B cell (primary cell): ENCODE measurements at regions not wholly inside any gene's neighbourhood (a gene's known extent, or its start where the extent isn't known, plus 50 kb on each side); places are given as distances from the start of the nearest gene placed in this dataset.

ENCODE experiments used
- ATAC-seq: fragments of 200-7000 bp; cut with Tn5 transposase; one replicate; pipeline ENCODE4 v1.10.0; 2021; ENCODE audit warnings: low read depth, mild to moderate bottlenecking, moderate number of reproducible peaks, moderate library complexity
- CTCF ChIA-PET: fragments of 350-600 bp; sonication (Branson Sonifier 250); formaldehyde crosslinking; loops from one replicate; lab custom pipeline; 2021; ENCODE audit warnings: antibody characterized with exemption, inconsistent platforms; lab: Charles Lee
- POLR2A ChIA-PET: fragments of 350-600 bp; sonication (Branson Sonifier 250); formaldehyde crosslinking; loops from one replicate; lab custom pipeline; 2021; ENCODE audit warnings: antibody characterized with exemption; lab: Charles Lee
- DNase-seq: peaks from one replicate; pipeline ENCODE4 v3.0.0; 2013
- H2AFZ ChIP-seq: 2 replicates; pipeline ENCODE4 v1.6.1; 2012; ENCODE audit warnings: mild to moderate bottlenecking, low read depth, low read length; ENCODE audit not compliant: insufficient read depth, poor library complexity, severe bottlenecking
- H3K27ac ChIP-seq, 2 donors: 1 replicate in 1 of 2; 2 replicates in 1 of 2; pipeline ENCODE4 v1.5.1; 2012 to 2013; ENCODE audit warnings: low read length in 2 of 2, mild to moderate bottlenecking in 2 of 2, moderate library complexity in 1 of 2
- H3K27me3 ChIP-seq, 4 experiments: fragments of 200-600 bp in 1 of 4; sonication (generic) in 1 of 4; replicated peaks in 1 of 4; 1 replicate in 2 of 4; 2 replicates in 2 of 4; pipeline versions ENCODE4 v1.6.1 to v1.7.0; 2013 to 2016; ENCODE audit warnings: low read length in 3 of 4, mild to moderate bottlenecking in 2 of 4, mixed read lengths in 1 of 4, moderate library complexity in 1 of 4; ENCODE audit not compliant: insufficient read depth in 4 of 4, control insufficient read depth in 3 of 4; ENCODE audit errors: control extremely low read depth in 1 of 4
- H3K36me3 ChIP-seq, 2 experiments: replicated peaks in 1 of 2; 1 replicate in 1 of 2; 2 replicates in 1 of 2; pipeline versions ENCODE4 v1.6.1 to v1.7.1; 2013; ENCODE audit warnings: low read length in 1 of 2; ENCODE audit not compliant: insufficient read depth in 2 of 2, control insufficient read depth in 1 of 2; ENCODE audit errors: control extremely low read depth in 1 of 2, extremely low read depth in 1 of 2
- H3K4me1 ChIP-seq, 2 donors: fragments of 200-600 bp in 1 of 2; sonication (generic) in 1 of 2; 1 replicate in 1 of 2; 2 replicates in 1 of 2; pipeline versions ENCODE4 v1.5.1 to v1.6.1; 2013 to 2017; ENCODE audit warnings: low read length in 2 of 2; ENCODE audit not compliant: control insufficient read depth in 2 of 2, insufficient read depth in 2 of 2
- H3K4me2 ChIP-seq: replicated peaks from 2 replicates; pipeline ENCODE3; 2012; ENCODE audit warnings: mild to moderate bottlenecking, low read depth, low read length; ENCODE audit not compliant: poor library complexity, severe bottlenecking
- H3K4me3 ChIP-seq, 5 experiments: fragments of 200-600 bp in 1 of 5; sonication (generic) in 1 of 5; 1 replicate in 3 of 5; 2 replicates in 2 of 5; pipeline versions ENCODE4 v1.5.1 to v1.7.0; 2011 to 2016; ENCODE audit warnings: low read length in 4 of 5, mild to moderate bottlenecking in 4 of 5, low read depth in 2 of 5, control low read depth in 1 of 5, moderate library complexity in 1 of 5; ENCODE audit not compliant: insufficient read depth in 1 of 5; ENCODE audit errors: control extremely low read depth in 1 of 5, extremely low read depth in 1 of 5
- H3K79me2 ChIP-seq: fragments of 200-600 bp; sonication (generic); one replicate; pipeline ENCODE4 v1.6.0; 2016; ENCODE audit warnings: low read length; ENCODE audit not compliant: control insufficient read depth, insufficient read depth
- H3K9ac ChIP-seq: fragments of 200-600 bp; sonication (generic); 2 replicates; pipeline ENCODE4 v1.6.1; 2017; ENCODE audit warnings: mild to moderate bottlenecking, low read length, moderate library complexity
- H3K9me3 ChIP-seq, 3 donors: one replicate each; pipeline versions ENCODE4 v1.6.1 to v1.7.1; 2013; ENCODE audit warnings: low read length in 2 of 3; ENCODE audit not compliant: control insufficient read depth in 2 of 3, insufficient read depth in 1 of 3; ENCODE audit errors: control extremely low read depth in 1 of 3
- H4K20me1 ChIP-seq: 2 replicates; pipeline ENCODE4 v1.6.0; 2012; ENCODE audit warnings: mild to moderate bottlenecking, low read length; ENCODE audit not compliant: insufficient read depth, control insufficient read depth, poor library complexity, severe bottlenecking
- H3K27ac Mint-ChIP-seq: one replicate; pipeline ENCODE4 v1.8.0; 2021; ENCODE audit warnings: mixed read lengths
- H3K27me3 Mint-ChIP-seq: one replicate; pipeline ENCODE4 v1.8.0; 2021; ENCODE audit warnings: mixed read lengths
- H3K4me1 Mint-ChIP-seq: one replicate; pipeline ENCODE4 v1.8.0; 2021; ENCODE audit warnings: mixed read lengths
- H3K4me3 Mint-ChIP-seq: one replicate; pipeline ENCODE4 v1.8.0; 2021; ENCODE audit warnings: mixed read lengths
- H3K9me3 Mint-ChIP-seq: one replicate; pipeline ENCODE4 v1.8.0; 2022; ENCODE audit warnings: mixed read lengths; ENCODE audit not compliant: insufficient read depth
- CTCF ChIP-seq: fragments of 200-600 bp; IDR thresholded peaks from one replicate; pipeline ENCODE4 v1.8.0; 2022; ENCODE audit warnings: antibody characterized with exemption, mild to moderate bottlenecking
- EZH2 ChIP-seq: IDR thresholded peaks from 2 replicates; pipeline ENCODE4 v1.6.1; 2012; ENCODE audit warnings: borderline replicate concordance, low read depth, mild to moderate bottlenecking, moderate library complexity, low read length; ENCODE audit not compliant: insufficient read depth, poor library complexity, severe bottlenecking
- WGBS: methylation state at CpG from one replicate; pipeline ENCODE4 v1.1.5; 2013; ENCODE audit warnings: missing lambda C conversion rate; ENCODE audit not compliant: insufficient coverage; 5-methylcytosine and 5-hydroxymethylcytosine counted together
- intact Hi-C: fragments of 100-400 bp; cut with micrococcal nuclease; formaldehyde crosslinking; loops from one replicate; pipeline ENCODE4 v1.10.0; 2022

- Histone ChIP-seq H3K27ac (no peak overlapping the region), H3K4me3 (no peak overlapping the region), H3K27me3 (no peaks in the 10 kb centered on the region), H3K36me3 (no peaks in the 10 kb centered on the region), H3K4me2 (no peak overlapping the region), H2AFZ (no peak overlapping the region), H3K9me3 (no peaks in the 10 kb centered on the region), H3K4me1 (no peaks in the 10 kb centered on the region), H3K79me2 (no peaks in the 10 kb centered on the region), H3K9ac (no peak overlapping the region), H4K20me1 (no peaks in the 10 kb centered on the region)
- ChIA-PET POLR2A (interaction anchor here (0.6 kb wide), 1 partner anchor 513 kb away, joined by 4 read pairs; no protein-coding TSS in a partner anchor), CTCF (no interaction called here)
- H3K9me3 Mint-ChIP-seq: no peaks in the 10 kb centered on the region
- WGBS: no CpG with 5 or more reads among the region's 1 CpG
- no peak overlapping the region for H3K4me3 Mint-ChIP-seq
- H3K4me1 Mint-ChIP-seq: peaks cover 10% of the 10 kb centered on the region
- no peaks in the 10 kb centered on the region for H3K27me3 Mint-ChIP-seq
- ATAC-seq: no peak
- TF ChIP-seq EZH2 (no peak), CTCF (no peak)
- intact Hi-C loops: no loop called here
- DNase-seq: no peak
- no peak overlapping the region for H3K27ac Mint-ChIP-seq
These were observed 73.2 kb upstream of the CITED2 start for GRCh38 chr6:139447656-139447975.

- Histone ChIP-seq H3K36me3 (no peaks in the 10 kb centered on the region), H3K9ac (no peak overlapping the region), H3K9me3 (no peaks in the 10 kb centered on the region), H3K27me3 (no peaks in the 10 kb centered on the region), H2AFZ (no peak overlapping the region), H3K4me2 (no peak overlapping the region), H3K4me1 (no peaks in the 10 kb centered on the region), H3K79me2 (no peaks in the 10 kb centered on the region), H3K4me3 (no peak overlapping the region), H3K27ac (no peak overlapping the region), H4K20me1 (no peaks in the 10 kb centered on the region)
- Mint-ChIP-seq H3K4me1 (peaks cover 10% of the 10 kb centered on the region), H3K27ac (no peak overlapping the region), H3K27me3 (no peaks in the 10 kb centered on the region), H3K9me3 (no peaks in the 10 kb centered on the region), H3K4me3 (no peak overlapping the region)
- ChIA-PET CTCF (no interaction called here), POLR2A (interaction anchor here (0.6 kb wide), 1 partner anchor 513 kb away, joined by 4 read pairs; no protein-coding TSS in a partner anchor)
- WGBS: no CpG with 5 or more reads among the region's 6 CpGs
- TF ChIP-seq CTCF (no peak), EZH2 (no peak)
- ATAC-seq (no peak), DNase-seq (no peak)
- intact Hi-C loops: no loop called here
These were observed 72.6 kb upstream of the CITED2 start for GRCh38 chr6:139446768-139447655.
